GM12878 (cell line): ENCODE measurements at regions not wholly inside any gene's neighbourhood (a gene's known extent, or its start where the extent isn't known, plus 50 kb on each side); places are given as distances from the start of the nearest gene placed in this dataset.

Experiments used
- ATAC-seq: fragments of 200-7000 bp; cut with Tn5 transposase; 3 replicates; pipeline ENCODE4 v1.9.1; 2020; ENCODE audit warnings: mild to moderate bottlenecking, moderate library complexity
- BruUV-seq: library from RNA; stranded (reverse); fragments of 400-500 nt; replicated peaks from 2 replicates; lab custom pipeline; 2021; lab: Mats Ljungman, UMichigan
- CTCF ChIA-PET: fragments of 300-600 bp; sonication (Branson Sonifier 250); formaldehyde crosslinking; extraction: SDS; loops from one replicate; lab custom pipeline; 2021; ENCODE audit warnings: inconsistent platforms; lab: Yijun Ruan, JAX
- POLR2A ChIA-PET: fragments of 350-600 bp; formaldehyde crosslinking; extraction: SDS; loops from one replicate; lab custom pipeline; 2021; ENCODE audit warnings: inconsistent platforms; lab: Charles Lee
- RAD21 ChIA-PET: fragments of 300-600 bp; sonication (Branson Sonifier 250); formaldehyde crosslinking; loops from one replicate; lab custom pipeline; 2023; ENCODE audit warnings: antibody characterized with exemption; ENCODE audit not compliant: unreplicated experiment; lab: Charles Lee
- SMC1A ChIA-PET: fragments of 300-600 bp; sonication (Branson Sonifier 250); formaldehyde crosslinking; loops from one replicate; lab custom pipeline; 2023; ENCODE audit not compliant: unreplicated experiment, uncharacterized antibody; lab: Charles Lee
- DNase-seq: peaks from one replicate; pipeline ENCODE4 v3.0.0-alpha.2; 2011; ENCODE audit warnings: low read depth, low spot score
- FAIRE-seq: peaks from 3 replicates; lab custom pipeline; 2011; peaks lifted over from hg19 to GRCh38; lab: Jason Lieb, UNC
- H2AFZ ChIP-seq: 2 replicates; pipeline ENCODE4 v1.6.0; 2011; ENCODE audit warnings: low read depth, low read length, control low read depth; ENCODE audit not compliant: control insufficient read depth
- H3K27ac ChIP-seq: 2 replicates; pipeline ENCODE4 v1.5.1; 2011; ENCODE audit warnings: control low read depth; ENCODE audit not compliant: control insufficient read depth, insufficient read depth
- H3K27me3 ChIP-seq, 2 experiments: replicated peaks in 1 of 2; 2 replicates each; pipeline versions ENCODE4 v1.6.0 to v1.6.1; 2011; ENCODE audit warnings: low read length in 1 of 2; ENCODE audit not compliant: control insufficient read depth in 2 of 2, insufficient read depth in 2 of 2
- H3K36me3 ChIP-seq, 2 experiments: 2 replicates each; pipeline ENCODE4 v1.5.1; 2011; ENCODE audit warnings: low read length in 1 of 2; ENCODE audit not compliant: control insufficient read depth in 2 of 2, insufficient read depth in 2 of 2
- H3K4me1 ChIP-seq: 2 replicates; pipeline ENCODE4 v1.6.1; 2011; ENCODE audit warnings: mild to moderate bottlenecking, low read length, moderate library complexity, mixed read lengths; ENCODE audit not compliant: control insufficient read depth, insufficient read depth
- H3K4me2 ChIP-seq: 2 replicates; pipeline ENCODE4 v1.6.0; 2011; ENCODE audit warnings: control low read depth; ENCODE audit not compliant: control insufficient read depth, insufficient read depth
- H3K4me3 ChIP-seq: fragments of 200-600 bp; sonication (generic); 2 replicates; pipeline ENCODE4 v1.5.1; 2016
- H3K79me2 ChIP-seq: 2 replicates; pipeline ENCODE4 v1.6.0; 2011; ENCODE audit warnings: low read length; ENCODE audit not compliant: control insufficient read depth, insufficient read depth
- H3K9ac ChIP-seq: 2 replicates; pipeline ENCODE4 v1.8.0; 2011; ENCODE audit warnings: low read length, control low read depth, mixed read lengths; ENCODE audit not compliant: control insufficient read depth, insufficient read depth
- H3K9me3 ChIP-seq: replicated peaks from 3 replicates; pipeline ENCODE4 v1.5.1; 2011; ENCODE audit warnings: mild to moderate bottlenecking, low read length; ENCODE audit not compliant: control insufficient read depth, insufficient read depth
- H4K20me1 ChIP-seq: 2 replicates; pipeline ENCODE4 v1.6.0; 2011; ENCODE audit not compliant: control insufficient read depth, insufficient read depth
- ESRRA ChIP-seq: IDR thresholded peaks from 2 replicates; pipeline ENCODE4 v1.6.1; 2012; ENCODE audit warnings: mild to moderate bottlenecking, low read length, improper control_type of control experiment
- EZH2 ChIP-seq: IDR thresholded peaks from 2 replicates; pipeline ENCODE4 v1.6.1; 2012; ENCODE audit warnings: low read depth, mild to moderate bottlenecking, control low read depth, inconsistent platforms, low read length, borderline replicate concordance; ENCODE audit not compliant: control insufficient read depth
- GABPA ChIP-seq: IDR thresholded peaks from 2 replicates; pipeline ENCODE4 v1.6.1; 2014; ENCODE audit warnings: antibody characterized with exemption, low read depth, mild to moderate bottlenecking, inconsistent platforms
- POU2F2 ChIP-seq: IDR thresholded peaks from 3 replicates; pipeline ENCODE4 v1.6.1; 2011; ENCODE audit warnings: low read depth, mild to moderate bottlenecking, low read length, borderline replicate concordance
- STAT1 ChIP-seq: fragments of 450-650 bp; conservative IDR thresholded peaks from 2 replicates; pipeline ENCODE4 v1.6.1; 2014; ENCODE audit warnings: antibody characterized with exemption, mild to moderate bottlenecking
- TBL1XR1 ChIP-seq: IDR thresholded peaks from 2 replicates; pipeline ENCODE4 v1.6.1; 2012; ENCODE audit warnings: low read depth, low read length, improper control_type of control experiment
- ZZZ3 ChIP-seq: IDR thresholded peaks from 2 replicates; pipeline ENCODE4 v1.6.1; 2011; ENCODE audit warnings: low read depth; ENCODE audit not compliant: control insufficient read depth, insufficient read length
- WGBS: methylation state at CpG from one replicate; pipeline ENCODE4 v1.1.6; 2016; ENCODE audit warnings: low lambda C conversion rate; ENCODE audit not compliant: insufficient replicate concordance, insufficient coverage; ENCODE audit errors: missing lambda C conversion rate; 5-methylcytosine and 5-hydroxymethylcytosine counted together
- in situ Hi-C: fragments of 300-500 bp; cut with MboI; formaldehyde crosslinking; loops from 9 replicates; pipeline ENCODE4 v1.14.3; 2018; ENCODE audit warnings: mixed read lengths
- intact Hi-C: fragments of 100-400 bp; cut with micrococcal nuclease; formaldehyde crosslinking; loops from one replicate; pipeline ENCODE4 v1.14.2; 2022; ENCODE audit not compliant: unreplicated experiment

DNA sequence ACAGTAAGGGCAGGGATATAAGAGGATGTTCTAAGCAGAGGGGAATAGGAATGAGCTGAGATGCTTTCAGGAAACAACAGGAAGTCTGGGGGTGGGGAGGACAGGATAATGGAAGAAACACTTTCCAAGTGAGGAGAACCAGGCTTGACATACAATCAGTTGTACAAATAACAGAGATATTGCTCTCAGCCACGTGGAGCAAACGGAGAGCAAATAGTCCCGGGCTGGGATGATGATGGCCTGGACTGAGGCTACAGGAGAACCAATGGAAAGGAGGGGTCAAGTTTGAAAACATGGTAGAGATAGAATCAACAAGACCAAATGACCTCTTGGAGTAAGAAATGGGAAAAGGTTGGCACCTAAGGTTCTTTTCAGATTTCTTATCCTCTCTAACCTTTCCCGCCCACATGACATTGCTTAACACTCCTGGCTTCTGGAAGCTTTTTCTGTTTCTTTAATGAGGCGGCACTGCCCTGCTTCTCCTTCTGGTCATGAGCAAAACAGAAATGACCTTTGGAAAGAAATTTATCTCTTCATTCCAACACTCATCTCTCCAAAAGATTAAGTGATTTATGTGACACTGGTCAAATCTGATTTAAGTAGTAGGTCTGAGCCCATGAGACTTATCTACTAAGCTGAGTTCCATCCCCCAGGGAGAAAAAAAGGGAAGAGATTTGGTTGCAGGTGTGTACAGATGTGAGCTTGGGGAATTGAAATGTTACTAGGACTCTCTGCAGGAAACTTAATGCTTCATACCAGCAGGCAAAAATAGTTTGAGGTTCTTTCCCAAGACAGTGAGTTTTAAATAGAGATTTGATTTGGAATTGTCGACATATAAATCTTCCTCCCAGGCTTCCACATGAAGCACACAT, 442.9 kb upstream of the HNRNPA3 start:
- no peak for TF ChIP-seq ZZZ3
- Histone ChIP-seq H3K4me2 (no peak overlapping the region), H3K9me3 (peaks cover 3% of the 10 kb centered on the region; the same call in 2 of the 3 replicates), H3K79me2 (no peaks in the 10 kb centered on the region), H2AFZ (no peak overlapping the region), H3K4me3 (no peak overlapping the region), H3K36me3 (no peaks in the 10 kb centered on the region), H4K20me1 (no peaks in the 10 kb centered on the region), H3K27ac (no peak overlapping the region), H3K9ac (no peak overlapping the region), H3K4me1 (no peaks in the 10 kb centered on the region), H3K27me3 (no peaks in the 10 kb centered on the region)
- no peak for DNase-seq
- ChIA-PET POLR2A (no interaction called here), SMC1A (interaction anchor here (0.6 to 2.5 kb wide), 3 partner anchors 21 to 107 kb away, joined by 3 to 7 read pairs (median 4); no protein-coding TSS in a partner anchor), RAD21 (no interaction called here), CTCF (interaction anchor here (1.2 to 2.0 kb wide), 2 partner anchors 15 to 45 kb away, joined by 3 to 4 read pairs; no protein-coding TSS in a partner anchor)
- 64% methylated on average over 6 of the region's 6 CpGs for WGBS
- intact Hi-C loops: no loop called here
- FAIRE-seq: no peak
- ATAC-seq: no peak
- no TSS peak for BruUV-seq
- in situ Hi-C loops: no loop called here

DNA sequence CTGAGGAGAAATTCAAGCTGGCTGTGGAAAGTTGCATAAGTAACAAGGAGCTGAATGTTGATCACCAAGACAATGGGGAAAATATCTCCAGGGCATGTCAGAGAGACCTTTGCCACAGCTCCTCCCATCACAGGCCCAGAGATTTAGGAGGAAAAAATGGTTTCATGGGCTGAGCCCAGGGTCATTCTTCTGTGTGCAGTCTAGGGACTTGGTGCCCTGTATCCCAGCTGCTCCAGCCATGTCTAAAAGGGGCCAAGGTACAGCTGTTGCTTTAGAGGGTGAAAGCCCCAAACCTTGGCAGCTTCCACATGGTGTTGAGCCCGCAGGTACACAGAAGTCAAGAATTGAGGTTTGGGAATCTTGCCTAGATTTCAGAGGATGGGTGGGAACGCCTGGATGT, 439.8 kb upstream of the HNRNPA3 start:
- ATAC-seq: no peak
- BruUV-seq: no TSS peak
- POLR2A ChIA-PET: no interaction called here
- no peak for DNase-seq
- no peak for TF ChIP-seq STAT1
- no peak for TF ChIP-seq ESRRA
- TF ChIP-seq GABPA: no peak
- no peak for TF ChIP-seq TBL1XR1
- no peak for TF ChIP-seq EZH2
- TF ChIP-seq POU2F2: no peak
- TF ChIP-seq, all 136 proteins: peak for 0
- Histone ChIP-seq H3K4me3 (no peak overlapping the region), H3K4me1 (no peaks in the 10 kb centered on the region), H3K4me2 (no peak overlapping the region), H3K79me2 (no peaks in the 10 kb centered on the region), H3K36me3 (no peaks in the 10 kb centered on the region), H2AFZ (no peak overlapping the region), H3K27ac (no peak overlapping the region), H3K27me3 (no peaks in the 10 kb centered on the region), H3K9ac (no peak overlapping the region), H3K9me3 (peaks cover 3% of the 10 kb centered on the region; the same call in 2 of the 3 replicates), H4K20me1 (no peaks in the 10 kb centered on the region)
- ChIA-PET CTCF (interaction anchor here (0.9 kb wide), 1 partner anchor 375 kb away, joined by 3 read pairs; no protein-coding TSS in a partner anchor), RAD21 (no interaction called here), SMC1A (interaction anchor here (0.9 to 1.3 kb wide), 2 partner anchors 8 to 41 kb away, joined by 3 read pairs; no protein-coding TSS in a partner anchor)
- intact Hi-C loops (no loop called here), in situ Hi-C loops (no loop called here)
- no peak for FAIRE-seq
- WGBS: 4% methylated on average over 2 of the region's 2 CpGs
